Upper lobe of left lung (tissue), 6 donors: ENCODE measurements at regions not wholly inside any gene's neighbourhood (a gene's known extent, or its start where the extent isn't known, plus 50 kb on each side); places are given as distances from the start of the nearest gene placed in this dataset.

Source experiments
- ATAC-seq, 2 donors: fragments of 200-7000 bp; cut with Tn5 transposase; one replicate each; pipeline ENCODE4 v1.9.1; 2022; ENCODE audit warnings: mild to moderate bottlenecking in 2 of 2, moderate library complexity in 2 of 2; ENCODE audit not compliant: low FRiP score in 2 of 2
- DNase-seq, 2 donors: peaks; one replicate each; pipeline ENCODE4 v3.0.0-alpha.2; 2019 to 2020
- H3K27ac ChIP-seq, 4 donors: fragments of 200-600 bp; sonication (generic); one replicate each; pipeline ENCODE4 v1.5.1; 2016 to 2019
- H3K27me3 ChIP-seq, 4 donors: fragments of 200-600 bp; sonication (generic); one replicate each; pipeline ENCODE4 v1.5.1; 2017 to 2019
- H3K36me3 ChIP-seq, 4 donors: fragments of 200-600 bp; sonication (generic); one replicate each; pipeline ENCODE4 v1.5.1; 2016 to 2019
- H3K4me1 ChIP-seq, 4 donors: fragments of 200-600 bp; sonication (generic); one replicate each; pipeline ENCODE4 v1.5.1; 2018 to 2019
- H3K4me3 ChIP-seq, 4 donors: fragments of 200-600 bp; sonication (generic); one replicate each; pipeline ENCODE4 v1.5.1; 2017 to 2019; ENCODE audit warnings: mild to moderate bottlenecking in 2 of 4, moderate library complexity in 1 of 4
- H3K9me3 ChIP-seq, 4 donors: fragments of 200-600 bp; sonication (generic); one replicate each; pipeline ENCODE4 v1.5.1; 2018 to 2019
- EP300 ChIP-seq, 4 donors: sonication (generic); formaldehyde crosslinking; IDR thresholded peaks; one replicate each; pipeline ENCODE4 v1.5.1; 2017; ENCODE audit warnings: antibody characterized with exemption in 4 of 4, control low read depth in 2 of 4
- POLR2A ChIP-seq, 4 donors: fragments of 450-650 bp; IDR thresholded peaks; one replicate each; pipeline ENCODE4 v1.5.1; 2016 to 2017; ENCODE audit warnings: antibody characterized with exemption in 4 of 4, mild to moderate bottlenecking in 2 of 4
- POLR2AphosphoS5 ChIP-seq, 2 donors: sonication (generic); formaldehyde crosslinking; IDR thresholded peaks; one replicate each; pipeline ENCODE4 v1.5.1; 2017; ENCODE audit warnings: antibody characterized with exemption in 2 of 2
- WGBS, 2 donors: methylation state at CpG; one replicate each; pipeline ENCODE4 v1.1.5; 2017 to 2018; 5-methylcytosine and 5-hydroxymethylcytosine counted together
- TF ChIP-seq, protein P1 (sequence below), 6 experiments: fragments of 450-650 bp in 4 of 6; fragments of 200-600 bp in 2 of 6; sonication (generic) in 2 of 6; IDR thresholded peaks; one replicate each; pipeline ENCODE4 v1.5.1; 2016 to 2019; ENCODE audit warnings: antibody characterized with exemption in 6 of 6
- donor health status: DM: no; HTN: no; CAD: no; lungs with moderate emphysema.
- donor health status: DM: no; HTN: yes; CAD: no; lungs with severe emphysema.

- H3K4me3 ChIP-seq, result no peak overlapping the region
- no peak for DNase-seq
- TF ChIP-seq POLR2AphosphoS5 (IDR thresholded peaks at IDR 0.05) (no peak), POLR2A (IDR thresholded peaks at IDR 0.05) (no peak), EP300 (IDR thresholded peaks at IDR 0.05) (no peak)
- TF ChIP-seq, protein P1, sequence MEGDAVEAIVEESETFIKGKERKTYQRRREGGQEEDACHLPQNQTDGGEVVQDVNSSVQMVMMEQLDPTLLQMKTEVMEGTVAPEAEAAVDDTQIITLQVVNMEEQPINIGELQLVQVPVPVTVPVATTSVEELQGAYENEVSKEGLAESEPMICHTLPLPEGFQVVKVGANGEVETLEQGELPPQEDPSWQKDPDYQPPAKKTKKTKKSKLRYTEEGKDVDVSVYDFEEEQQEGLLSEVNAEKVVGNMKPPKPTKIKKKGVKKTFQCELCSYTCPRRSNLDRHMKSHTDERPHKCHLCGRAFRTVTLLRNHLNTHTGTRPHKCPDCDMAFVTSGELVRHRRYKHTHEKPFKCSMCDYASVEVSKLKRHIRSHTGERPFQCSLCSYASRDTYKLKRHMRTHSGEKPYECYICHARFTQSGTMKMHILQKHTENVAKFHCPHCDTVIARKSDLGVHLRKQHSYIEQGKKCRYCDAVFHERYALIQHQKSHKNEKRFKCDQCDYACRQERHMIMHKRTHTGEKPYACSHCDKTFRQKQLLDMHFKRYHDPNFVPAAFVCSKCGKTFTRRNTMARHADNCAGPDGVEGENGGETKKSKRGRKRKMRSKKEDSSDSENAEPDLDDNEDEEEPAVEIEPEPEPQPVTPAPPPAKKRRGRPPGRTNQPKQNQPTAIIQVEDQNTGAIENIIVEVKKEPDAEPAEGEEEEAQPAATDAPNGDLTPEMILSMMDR (IDR thresholded peaks at IDR 0.05), result no peak
- ATAC-seq, result no peak
- H3K27ac ChIP-seq, result no peak overlapping the region
- no peaks in the 10 kb centered on the region for H3K9me3 ChIP-seq
- H3K4me1 ChIP-seq, result no peaks in the 10 kb centered on the region
- 72 to 83% methylated on average over 6 of the region's 6 CpGs for WGBS, 2 donors
- no peaks in the 10 kb centered on the region for H3K36me3 ChIP-seq
- no peaks in the 10 kb centered on the region for H3K27me3 ChIP-seq
These were observed 586.4 kb downstream of the LRRC70 start for GRCh38 chr5:63164838-63165535.

GRCh38 chr5:63164339-63164738, 585.7 kb downstream of the LRRC70 start:
- no peaks in the 10 kb centered on the region for H3K9me3 ChIP-seq
- H3K4me1 ChIP-seq, result no peaks in the 10 kb centered on the region
- no peak overlapping the region for H3K27ac ChIP-seq
- no peaks in the 10 kb centered on the region for H3K36me3 ChIP-seq
- H3K27me3 ChIP-seq, result no peaks in the 10 kb centered on the region
- TF ChIP-seq, protein P1 (IDR thresholded peaks at IDR 0.05), result no peak
- TF ChIP-seq POLR2A (IDR thresholded peaks at IDR 0.05) (no peak), POLR2AphosphoS5 (IDR thresholded peaks at IDR 0.05) (no peak), EP300 (IDR thresholded peaks at IDR 0.05) (no peak)
- 85 to 97% methylated on average over 2 of the region's 2 CpGs for WGBS, 2 donors
- ATAC-seq (no peak), DNase-seq (no peak)
- H3K4me3 ChIP-seq, result no peak overlapping the region

- no peaks in the 10 kb centered on the region for H3K4me1 ChIP-seq
- 72 to 87% methylated on average over 2 of the region's 2 CpGs for WGBS, 2 donors
- H3K36me3 ChIP-seq, result no peaks in the 10 kb centered on the region
- no peaks in the 10 kb centered on the region for H3K27me3 ChIP-seq
- TF ChIP-seq POLR2A (IDR thresholded peaks at IDR 0.05), result no peak
- TF ChIP-seq POLR2AphosphoS5 (IDR thresholded peaks at IDR 0.05), result no peak
- TF ChIP-seq, protein P1 (IDR thresholded peaks at IDR 0.05), result no peak
- no peak overlapping the region for H3K27ac ChIP-seq
- no peak for ATAC-seq
- no peaks in the 10 kb centered on the region for H3K9me3 ChIP-seq
- H3K4me3 ChIP-seq, result no peak overlapping the region
- DNase-seq, result no peak
These were observed 576.7 kb downstream of the LRRC70 start for GRCh38 chr5:63155310-63155631.

DNA sequence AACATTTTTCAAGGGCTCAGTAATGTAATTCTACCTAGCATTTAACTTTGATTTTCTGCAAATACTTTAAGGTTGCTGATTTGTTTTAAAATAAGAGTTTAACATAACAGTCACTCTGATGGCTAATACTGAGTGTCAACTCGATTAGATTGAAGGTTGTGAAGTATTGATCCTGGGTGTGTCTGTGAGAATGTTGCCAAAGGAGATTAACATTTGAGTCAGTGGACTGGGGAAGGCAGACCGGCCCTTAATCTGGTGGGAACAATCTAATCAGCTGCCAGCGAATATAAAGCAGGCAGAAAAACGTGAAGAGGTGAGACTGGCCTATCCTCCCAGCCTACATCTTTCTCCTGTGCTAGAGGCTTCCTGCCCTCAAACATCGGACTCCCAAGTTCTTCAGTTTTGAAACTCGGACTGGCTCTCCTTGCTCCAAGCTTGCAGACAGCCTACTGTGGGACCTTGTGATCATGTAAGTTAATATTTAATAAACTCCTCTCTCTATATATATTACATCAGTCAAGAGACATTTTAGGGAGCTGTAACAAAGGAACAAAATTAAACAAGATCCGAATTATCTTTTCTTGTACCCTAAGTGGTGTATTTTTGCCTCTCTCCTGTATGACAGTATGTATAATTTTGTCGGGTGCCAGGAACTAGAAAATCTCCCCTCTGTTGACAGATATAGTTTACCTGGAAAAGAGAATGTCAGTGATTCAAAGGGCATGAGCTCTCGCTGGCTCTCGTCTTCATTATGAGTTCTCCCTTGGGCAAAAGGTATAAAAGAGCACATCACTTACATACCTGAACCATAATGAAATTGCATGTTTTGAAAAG, 576.1 kb downstream of the LRRC70 start:
- no peaks in the 10 kb centered on the region for H3K27me3 ChIP-seq
- H3K27ac ChIP-seq, result no peak overlapping the region
- H3K36me3 ChIP-seq, result no peaks in the 10 kb centered on the region
- DNase-seq (no peak), ATAC-seq (no peak)
- no peaks in the 10 kb centered on the region for H3K9me3 ChIP-seq
- no peaks in the 10 kb centered on the region for H3K4me1 ChIP-seq
- TF ChIP-seq EP300 (IDR thresholded peaks at IDR 0.05), result no peak
- TF ChIP-seq, protein P1 (IDR thresholded peaks at IDR 0.05), result no peak
- 57 to 74% methylated on average over 10 of the region's 10 CpGs for WGBS, 2 donors
- H3K4me3 ChIP-seq, result no peak overlapping the region

DNA sequence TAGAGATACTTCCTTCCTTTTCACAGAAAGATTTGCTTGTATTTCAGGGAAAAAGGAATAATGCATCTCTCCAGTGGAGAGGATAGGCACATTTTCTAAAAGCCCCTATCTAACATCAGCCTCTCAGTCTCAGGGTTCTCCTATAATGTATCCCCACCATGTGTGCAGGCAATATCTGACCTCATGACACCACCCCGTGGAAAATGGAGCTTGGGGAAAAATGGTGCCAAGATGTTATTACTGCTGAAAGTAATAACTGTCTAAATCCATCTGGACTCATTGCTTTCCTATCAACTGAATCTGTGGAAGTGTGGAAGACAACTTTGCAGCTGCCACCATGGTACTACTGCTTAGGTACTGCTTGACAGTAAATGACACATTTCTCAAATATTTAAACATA, 574.3 kb downstream of the LRRC70 start:
- Histone ChIP-seq H3K36me3 (no peaks in the 10 kb centered on the region), H3K4me1 (no peaks in the 10 kb centered on the region), H3K27me3 (no peaks in the 10 kb centered on the region), H3K4me3 (no peak overlapping the region), H3K27ac (no peak overlapping the region), H3K9me3 (no peaks in the 10 kb centered on the region)
- no peak for ATAC-seq
- WGBS, 2 donors, result 60 to 61% methylated on average over 1 of the region's 1 CpG
- TF ChIP-seq, protein P1 (IDR thresholded peaks at IDR 0.05), result no peak
- TF ChIP-seq POLR2AphosphoS5 (IDR thresholded peaks at IDR 0.05) (no peak), EP300 (IDR thresholded peaks at IDR 0.05) (no peak), POLR2A (IDR thresholded peaks at IDR 0.05) (no peak)
- no peak for DNase-seq
